ENCODE measurements at regions not wholly inside any gene's neighbourhood (a gene's known extent, or its start where the extent isn't known, plus 50 kb on each side); places are given as distances from the start of the nearest gene placed in this dataset.

GRCh38 chr7:18369011-18369410, 126.5 kb upstream of the HDAC9 start:
- Histone ChIP-seq H3K4me1 (ENCODE audit: insufficient read depth, low read length, poor library complexity, severe bottlenecking) (peaks cover 7% of the 10 kb centered on the region), H3K79me2 (ENCODE audit: insufficient read depth, low read length) (peaks cover 84% of the 10 kb centered on the region)
- TF ChIP-seq EZH2phosphoT487 (IDR thresholded peaks at IDR 0.05; ENCODE audit: borderline replicate concordance) (no peak), CTCF (conservative IDR thresholded peaks at IDR 0.05; ENCODE audit: low read length) (no peak)

GRCh38 chr7:18370633-18371032, 124.9 kb upstream of the HDAC9 start:
- Histone ChIP-seq H3K9me3 (ENCODE audit: insufficient read depth, low read depth, low read length) (no peaks in the 10 kb centered on the region), H3K9ac (ENCODE audit: low read depth, low read length, poor library complexity, severe bottlenecking) (no peak overlapping the region), H4K20me1 (ENCODE audit: insufficient read depth, low read length, poor library complexity, severe bottlenecking) (peaks cover 4% of the 10 kb centered on the region), H3F3A (ENCODE audit: low read depth) (no peaks in the 10 kb centered on the region), H3K9me2 (replicated peaks; ENCODE audit: low read depth, low read length) (no peaks in the 10 kb centered on the region), H3K27me3 (ENCODE audit: insufficient read depth, low read length, poor library complexity, severe bottlenecking) (no peaks in the 10 kb centered on the region), H3K4me2 (ENCODE audit: low read depth, low read length, poor library complexity, severe bottlenecking) (no peak overlapping the region), H2AFZ (ENCODE audit: low read length) (no peak overlapping the region), H3K4me3 (ENCODE audit: low read length, poor library complexity, severe bottlenecking) (no peak overlapping the region), H3K36me3 (ENCODE audit: insufficient read depth, low read length) (peaks cover 5% of the 10 kb centered on the region; the same call in 1 of the 2 replicates), H3K4me1 (ENCODE audit: insufficient read depth, low read length, poor library complexity, severe bottlenecking) (peaks cover 7% of the 10 kb centered on the region), H3K79me2 (ENCODE audit: insufficient read depth, low read length) (peaks cover 79% of the 10 kb centered on the region)
- TF ChIP-seq CTCF (conservative IDR thresholded peaks at IDR 0.05; ENCODE audit: low read length) (no peak), EZH2phosphoT487 (IDR thresholded peaks at IDR 0.05; ENCODE audit: borderline replicate concordance) (no peak)

More at GRCh38 chr7:18369011-18369410, 126.5 kb upstream of the HDAC9 start:
- Histone ChIP-seq H3K4me2 (ENCODE audit: low read depth, low read length, poor library complexity, severe bottlenecking) (no peak overlapping the region), H4K20me1 (ENCODE audit: insufficient read depth, low read length, poor library complexity, severe bottlenecking) (peaks cover 4% of the 10 kb centered on the region), H3K27me3 (ENCODE audit: insufficient read depth, low read length, poor library complexity, severe bottlenecking) (no peaks in the 10 kb centered on the region), H2AFZ (ENCODE audit: low read length) (no peak overlapping the region), H3K9me2 (replicated peaks; ENCODE audit: low read depth, low read length) (no peaks in the 10 kb centered on the region), H3K4me3 (ENCODE audit: low read length, poor library complexity, severe bottlenecking) (no peak overlapping the region), H3F3A (ENCODE audit: low read depth) (no peaks in the 10 kb centered on the region), H3K9me3 (ENCODE audit: insufficient read depth, low read depth, low read length) (no peaks in the 10 kb centered on the region), H3K9ac (ENCODE audit: low read depth, low read length, poor library complexity, severe bottlenecking) (no peak overlapping the region), H3K36me3 (ENCODE audit: insufficient read depth, low read length) (peaks cover 5% of the 10 kb centered on the region; the same call in 1 of the 2 replicates)

GRCh38 chr7:18378989-18379605, 116.5 kb upstream of the HDAC9 start:
- no peak overlapping the region for H2AFZ ChIP-seq (ENCODE audit: low read length)

More at GRCh38 chr7:18378989-18379605, 116.5 kb upstream of the HDAC9 start:
- Histone ChIP-seq H3F3A (ENCODE audit: low read depth) (no peaks in the 10 kb centered on the region), H3K4me2 (ENCODE audit: low read depth, low read length, poor library complexity, severe bottlenecking) (no peak overlapping the region), H3K36me3 (ENCODE audit: insufficient read depth, low read length) (no peaks in the 10 kb centered on the region), H3K9me3 (ENCODE audit: insufficient read depth, low read depth, low read length) (no peaks in the 10 kb centered on the region), H3K4me3 (ENCODE audit: low read length, poor library complexity, severe bottlenecking) (no peak overlapping the region), H3K9me2 (replicated peaks; ENCODE audit: low read depth, low read length) (no peaks in the 10 kb centered on the region), H3K27me3 (ENCODE audit: insufficient read depth, low read length, poor library complexity, severe bottlenecking) (no peaks in the 10 kb centered on the region), H4K20me1 (ENCODE audit: insufficient read depth, low read length, poor library complexity, severe bottlenecking) (no peaks in the 10 kb centered on the region), H3K9ac (ENCODE audit: low read depth, low read length, poor library complexity, severe bottlenecking) (no peak overlapping the region), H3K79me2 (ENCODE audit: insufficient read depth, low read length) (peaks cover 57% of the 10 kb centered on the region), H3K4me1 (ENCODE audit: insufficient read depth, low read length, poor library complexity, severe bottlenecking) (no peaks in the 10 kb centered on the region)
- no peak for TF ChIP-seq CTCF (conservative IDR thresholded peaks at IDR 0.05; ENCODE audit: low read length)
- TF ChIP-seq EZH2phosphoT487 (IDR thresholded peaks at IDR 0.05; ENCODE audit: borderline replicate concordance), result no peak
